SK-N-SH (cell line): ENCODE measurements at regions not wholly inside any gene's neighbourhood (a gene's known extent, or its start where the extent isn't known, plus 50 kb on each side); places are given as distances from the start of the nearest gene placed in this dataset.
"Not testable (repeated sequence)": the region's sequence is repeated elsewhere in the genome, so short reads cannot be mapped to it uniquely, and the experiment has no call there.

Experiments
- CTCF ChIA-PET: fragments of 300-600, 350-600 bp; formaldehyde crosslinking; extraction: SDS; loops from one replicate; lab custom pipeline; 2021; lab: Yijun Ruan, JAX
- POLR2A ChIA-PET: fragments of 350-600 bp; sonication (Branson Sonifier 250); formaldehyde crosslinking; extraction: SDS; loops from one replicate; lab custom pipeline; 2020; ENCODE audit warnings: antibody characterized with exemption, inconsistent platforms; lab: Yijun Ruan, JAX
- DNase-seq: peaks from one replicate; pipeline ENCODE4 v3.0.0; 2012
- H2AFZ ChIP-seq: fragments of 200-600 bp; sonication (generic); 2 replicates; pipeline ENCODE4 v1.8.1; 2016; ENCODE audit warnings: antibody characterized with exemption, mild to moderate bottlenecking, low read depth
- H3F3A ChIP-seq: fragments of 200-600 bp; sonication (generic); replicated peaks from 2 replicates; pipeline ENCODE3; 2016; ENCODE audit warnings: antibody characterized with exemption, mild to moderate bottlenecking; ENCODE audit not compliant: insufficient read depth
- H3K27ac ChIP-seq, 2 experiments: fragments of 200-500 bp in 1 of 2; fragments of 200-600 bp in 1 of 2; sonication (Bioruptor generic) in 1 of 2; sonication (generic), shearing (Covaris generic) in 1 of 2; 2 replicates each; pipeline versions ENCODE4 v1.5.1 to v1.6.1; 2014 to 2016; ENCODE audit warnings: low read depth in 2 of 2, inconsistent platforms in 1 of 2, low read length in 1 of 2, mild to moderate bottlenecking in 1 of 2, mixed read lengths in 1 of 2
- H3K27me3 ChIP-seq: fragments of 200-600 bp; sonication (generic), shearing (Covaris generic); 2 replicates; pipeline ENCODE4 v1.6.1; 2016; ENCODE audit warnings: mixed run types; ENCODE audit not compliant: insufficient read depth
- H3K36me3 ChIP-seq, 2 experiments: fragments of 200-500 bp in 1 of 2; fragments of 200-600 bp in 1 of 2; sonication (Bioruptor generic) in 1 of 2; sonication (generic) in 1 of 2; replicated peaks in 1 of 2; 2 replicates each; pipeline versions ENCODE3 to v1.5.1; 2014 to 2016; ENCODE audit warnings: low read length in 1 of 2, mild to moderate bottlenecking in 1 of 2; ENCODE audit not compliant: insufficient read depth in 2 of 2, control insufficient read depth in 1 of 2
- H3K4me1 ChIP-seq, 2 experiments: fragments of 200-500 bp in 1 of 2; fragments of 200-600 bp in 1 of 2; sonication (Bioruptor generic) in 1 of 2; sonication (generic), shearing (Covaris generic) in 1 of 2; 2 replicates each; pipeline versions ENCODE4 v1.5.1 to v1.6.1; 2014 to 2016; ENCODE audit warnings: low read depth in 1 of 2, low read length in 1 of 2, mixed run types in 1 of 2; ENCODE audit not compliant: insufficient read depth in 2 of 2, control insufficient read depth in 1 of 2
- H3K4me2 ChIP-seq: fragments of 200-600 bp; sonication (generic), shearing (Covaris generic); 2 replicates; pipeline ENCODE4 v1.6.1; 2017; ENCODE audit warnings: mixed run types
- H3K4me3 ChIP-seq, 2 experiments: fragments of 200-500 bp in 1 of 2; fragments of 200-600 bp in 1 of 2; sonication (Bioruptor generic) in 1 of 2; sonication (generic), shearing (Covaris generic) in 1 of 2; 2 replicates each; pipeline versions ENCODE4 v1.5.1 to v1.8.1; 2014 to 2016; ENCODE audit warnings: low read depth in 2 of 2, inconsistent platforms in 1 of 2, low read length in 1 of 2, mild to moderate bottlenecking in 1 of 2, mixed read lengths in 1 of 2, moderate library complexity in 1 of 2
- H3K79me2 ChIP-seq: fragments of 200-600 bp; sonication (generic); 2 replicates; pipeline ENCODE4 v1.8.1; 2017; ENCODE audit warnings: mild to moderate bottlenecking; ENCODE audit not compliant: insufficient read depth
- H3K9ac ChIP-seq: fragments of 200-600 bp; sonication (generic); 2 replicates; pipeline ENCODE4 v1.6.1; 2017; ENCODE audit warnings: mixed run types
- H3K9me2 ChIP-seq: fragments of 200-600 bp; sonication (generic); 2 replicates; pipeline ENCODE4 v1.6.1; 2017; ENCODE audit warnings: mixed run types
- H3K9me3 ChIP-seq: fragments of 200-600 bp; sonication (generic); 2 replicates; pipeline ENCODE4 v1.6.1; 2017; ENCODE audit warnings: mixed run types, mild to moderate bottlenecking, moderate library complexity
- H4K20me1 ChIP-seq: fragments of 200-600 bp; sonication (generic); 2 replicates; pipeline ENCODE4 v1.6.1; 2017; ENCODE audit warnings: mild to moderate bottlenecking, mixed run types; ENCODE audit not compliant: insufficient read depth
- CHD2 ChIP-seq: fragments of 150-350 bp; IDR thresholded peaks from 2 replicates; pipeline ENCODE4 v1.6.1; 2018; ENCODE audit warnings: low read length; ENCODE audit not compliant: partially characterized antibody
- EP300 ChIP-seq, 2 experiments: IDR thresholded peaks; 2 replicates each; pipeline versions ENCODE4 v1.4.0 to v1.6.1; 2012; ENCODE audit warnings: borderline replicate concordance in 1 of 2, low read depth in 1 of 2, low read length in 1 of 2
- EZH2phosphoT487 ChIP-seq: fragments of 200-600 bp; sonication (generic); IDR thresholded peaks from 2 replicates; pipeline ENCODE4 v1.6.1; 2017; ENCODE audit warnings: low read depth, mixed run types, mild to moderate bottlenecking, antibody characterized with exemption, moderate library complexity, borderline replicate concordance
- FOSL2 ChIP-seq: IDR thresholded peaks from 2 replicates; pipeline ENCODE4 v1.4.0; 2012; ENCODE audit warnings: low read depth, mild to moderate bottlenecking, moderate library complexity, borderline replicate concordance
- FOXM1 ChIP-seq: IDR thresholded peaks from 2 replicates; pipeline ENCODE4 v1.4.0; 2012; ENCODE audit warnings: low read depth, mild to moderate bottlenecking
- MEF2A ChIP-seq: IDR thresholded peaks from 2 replicates; pipeline ENCODE4 v1.4.0; 2012; ENCODE audit warnings: low read depth, borderline replicate concordance
- NFIC ChIP-seq: IDR thresholded peaks from 2 replicates; pipeline ENCODE4 v1.4.0; 2012; ENCODE audit warnings: borderline replicate concordance
- RXRA ChIP-seq: IDR thresholded peaks from 2 replicates; pipeline ENCODE4 v1.4.0; 2012; ENCODE audit warnings: low read depth, mild to moderate bottlenecking, borderline replicate concordance
- SIN3A ChIP-seq: IDR thresholded peaks from 2 replicates; pipeline ENCODE4 v1.6.1; 2012; ENCODE audit warnings: low read depth, mild to moderate bottlenecking, low read length, moderate library complexity, borderline replicate concordance
- TEAD4 ChIP-seq: IDR thresholded peaks from 2 replicates; pipeline ENCODE4 v1.4.0; 2012; ENCODE audit warnings: mild to moderate bottlenecking, borderline replicate concordance; ENCODE audit not compliant: insufficient read depth
- YY1 ChIP-seq: IDR thresholded peaks from 2 replicates; pipeline ENCODE4 v1.4.0; 2012; ENCODE audit warnings: low read depth, mild to moderate bottlenecking
- WGBS: methylation state at CpG from one replicate; pipeline ENCODE4 v1.1.6; 2017; ENCODE audit warnings: low lambda C conversion rate; 5-methylcytosine and 5-hydroxymethylcytosine counted together
- TF ChIP-seq, protein P1 (sequence below): IDR thresholded peaks from 2 replicates; pipeline ENCODE4 v1.4.0; 2012; ENCODE audit warnings: low read depth, borderline replicate concordance
- TF ChIP-seq, protein P2 (sequence below): fragments of 150-350 bp; IDR thresholded peaks from 2 replicates; pipeline ENCODE4 v1.6.1; 2016; ENCODE audit warnings: mild to moderate bottlenecking, low read depth, low read length
- TF ChIP-seq, protein P3 (sequence below): fragments of 200-600 bp; sonication (generic); IDR thresholded peaks from 2 replicates; pipeline ENCODE4 v1.6.1; 2017; ENCODE audit warnings: antibody characterized with exemption, mild to moderate bottlenecking, moderate library complexity
- TF ChIP-seq, protein P4 (sequence below): IDR thresholded peaks from 2 replicates; pipeline ENCODE4 v1.4.0; 2012; ENCODE audit warnings: low read depth

DNA sequence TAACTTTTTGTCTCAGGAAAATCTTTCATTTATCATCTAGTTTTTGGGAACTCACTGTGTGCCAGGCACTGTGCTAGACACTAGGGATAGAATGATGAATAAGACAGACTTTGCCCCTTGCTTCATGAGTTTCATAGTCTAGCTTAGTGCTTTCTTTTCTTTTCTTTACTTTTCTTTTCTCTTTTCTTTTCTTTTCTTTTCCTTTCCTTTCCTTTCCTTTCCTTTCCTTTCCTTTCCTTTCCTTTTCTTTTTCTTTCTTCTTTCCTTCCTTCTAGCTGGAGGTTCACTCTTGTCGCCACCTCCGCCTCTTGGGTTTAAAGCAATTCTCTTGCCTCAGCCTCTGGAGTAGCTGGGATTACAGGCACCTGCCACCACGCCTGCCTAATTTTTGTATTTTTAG, 172.9 kb downstream of the EDEM1 start (continued):
- TF ChIP-seq, protein P1, sequence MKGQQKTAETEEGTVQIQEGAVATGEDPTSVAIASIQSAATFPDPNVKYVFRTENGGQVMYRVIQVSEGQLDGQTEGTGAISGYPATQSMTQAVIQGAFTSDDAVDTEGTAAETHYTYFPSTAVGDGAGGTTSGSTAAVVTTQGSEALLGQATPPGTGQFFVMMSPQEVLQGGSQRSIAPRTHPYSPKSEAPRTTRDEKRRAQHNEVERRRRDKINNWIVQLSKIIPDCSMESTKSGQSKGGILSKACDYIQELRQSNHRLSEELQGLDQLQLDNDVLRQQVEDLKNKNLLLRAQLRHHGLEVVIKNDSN = no peak
- TF ChIP-seq, protein P2, sequence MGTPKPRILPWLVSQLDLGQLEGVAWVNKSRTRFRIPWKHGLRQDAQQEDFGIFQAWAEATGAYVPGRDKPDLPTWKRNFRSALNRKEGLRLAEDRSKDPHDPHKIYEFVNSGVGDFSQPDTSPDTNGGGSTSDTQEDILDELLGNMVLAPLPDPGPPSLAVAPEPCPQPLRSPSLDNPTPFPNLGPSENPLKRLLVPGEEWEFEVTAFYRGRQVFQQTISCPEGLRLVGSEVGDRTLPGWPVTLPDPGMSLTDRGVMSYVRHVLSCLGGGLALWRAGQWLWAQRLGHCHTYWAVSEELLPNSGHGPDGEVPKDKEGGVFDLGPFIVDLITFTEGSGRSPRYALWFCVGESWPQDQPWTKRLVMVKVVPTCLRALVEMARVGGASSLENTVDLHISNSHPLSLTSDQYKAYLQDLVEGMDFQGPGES = no peak
- no peak for TF ChIP-seq FOXM1
- TF ChIP-seq YY1 = no peak

DNA sequence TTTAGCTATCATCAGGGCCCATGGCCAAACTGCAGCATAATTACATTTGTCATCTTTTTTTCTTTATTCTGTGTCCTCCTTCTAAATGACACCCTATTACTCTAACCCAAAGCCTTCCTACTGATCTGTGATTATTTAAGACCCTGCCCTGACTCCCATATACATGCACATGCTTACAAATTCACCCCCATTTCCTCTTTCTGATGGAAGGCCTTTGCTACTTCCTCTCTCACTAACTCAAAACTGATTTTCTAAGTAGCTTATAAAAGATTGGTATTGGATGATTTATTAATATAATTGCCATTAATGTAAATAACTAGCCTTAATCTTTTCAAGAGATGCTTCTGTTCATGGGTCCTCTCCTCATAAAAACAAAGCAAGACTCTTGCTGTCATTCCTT, 179.2 kb downstream of the EDEM1 start:
- no peaks in the 10 kb centered on the region for H3F3A ChIP-seq
- POLR2A ChIA-PET = no interaction called here
- H3K4me2 ChIP-seq = no peak overlapping the region
- no peak for DNase-seq
- H2AFZ ChIP-seq = no peak overlapping the region
- H3K79me2 ChIP-seq = no peaks in the 10 kb centered on the region
- no peak overlapping the region for H3K4me3 ChIP-seq
- H3K9me3 ChIP-seq = no peaks in the 10 kb centered on the region
- no peaks in the 10 kb centered on the region for H4K20me1 ChIP-seq
- H3K36me3 ChIP-seq = no peaks in the 10 kb centered on the region
- no peak overlapping the region for H3K27ac ChIP-seq
- TF ChIP-seq TEAD4 (no peak), RXRA (no peak), MEF2A (no peak), NFIC (no peak), FOSL2 (no peak), SIN3A (no peak), EZH2phosphoT487 (no peak), EP300 (IDR thresholded peaks at IDR 0.05; ENCODE audit: borderline replicate concordance in 1 of 2, low read depth in 1 of 2, low read length in 1 of 2) (no peak), CHD2 (no peak), YY1 (no peak)
- TF ChIP-seq, protein P2 = no peak
- TF ChIP-seq, protein P1 = no peak
- TF ChIP-seq, protein P3, sequence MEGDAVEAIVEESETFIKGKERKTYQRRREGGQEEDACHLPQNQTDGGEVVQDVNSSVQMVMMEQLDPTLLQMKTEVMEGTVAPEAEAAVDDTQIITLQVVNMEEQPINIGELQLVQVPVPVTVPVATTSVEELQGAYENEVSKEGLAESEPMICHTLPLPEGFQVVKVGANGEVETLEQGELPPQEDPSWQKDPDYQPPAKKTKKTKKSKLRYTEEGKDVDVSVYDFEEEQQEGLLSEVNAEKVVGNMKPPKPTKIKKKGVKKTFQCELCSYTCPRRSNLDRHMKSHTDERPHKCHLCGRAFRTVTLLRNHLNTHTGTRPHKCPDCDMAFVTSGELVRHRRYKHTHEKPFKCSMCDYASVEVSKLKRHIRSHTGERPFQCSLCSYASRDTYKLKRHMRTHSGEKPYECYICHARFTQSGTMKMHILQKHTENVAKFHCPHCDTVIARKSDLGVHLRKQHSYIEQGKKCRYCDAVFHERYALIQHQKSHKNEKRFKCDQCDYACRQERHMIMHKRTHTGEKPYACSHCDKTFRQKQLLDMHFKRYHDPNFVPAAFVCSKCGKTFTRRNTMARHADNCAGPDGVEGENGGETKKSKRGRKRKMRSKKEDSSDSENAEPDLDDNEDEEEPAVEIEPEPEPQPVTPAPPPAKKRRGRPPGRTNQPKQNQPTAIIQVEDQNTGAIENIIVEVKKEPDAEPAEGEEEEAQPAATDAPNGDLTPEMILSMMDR = no peak
- TF ChIP-seq, protein P4, sequence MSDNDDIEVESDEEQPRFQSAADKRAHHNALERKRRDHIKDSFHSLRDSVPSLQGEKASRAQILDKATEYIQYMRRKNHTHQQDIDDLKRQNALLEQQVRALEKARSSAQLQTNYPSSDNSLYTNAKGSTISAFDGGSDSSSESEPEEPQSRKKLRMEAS = no peak
- TF ChIP-seq, all 33 proteins: peak for 0
- H3K9me2 ChIP-seq = no peaks in the 10 kb centered on the region
- H3K9ac ChIP-seq = no peak overlapping the region
- no peaks in the 10 kb centered on the region for H3K27me3 ChIP-seq
- no peaks in the 10 kb centered on the region for H3K4me1 ChIP-seq
- CTCF ChIA-PET = no interaction called here

GRCh38 chr3:5371555-5371954, 184.0 kb downstream of the EDEM1 start:
- WGBS = 11% methylated on average over 2 of the region's 2 CpGs
- H2AFZ ChIP-seq, H3K9me2 ChIP-seq, H3K79me2 ChIP-seq, H3F3A ChIP-seq, H3K9ac ChIP-seq, H3K36me3 ChIP-seq, POLR2A ChIA-PET, H3K4me3 ChIP-seq, H4K20me1 ChIP-seq, DNase-seq, CTCF ChIA-PET, H3K27me3 ChIP-seq, H3K4me1 ChIP-seq, H3K27ac ChIP-seq, H3K4me2 ChIP-seq, H3K9me3 ChIP-seq: not testable (repeated sequence)
